ENCODE measurements at regions not wholly inside any gene's neighbourhood (a gene's known extent, or its start where the extent isn't known, plus 50 kb on each side); places are given as distances from the start of the nearest gene placed in this dataset.

DNA sequence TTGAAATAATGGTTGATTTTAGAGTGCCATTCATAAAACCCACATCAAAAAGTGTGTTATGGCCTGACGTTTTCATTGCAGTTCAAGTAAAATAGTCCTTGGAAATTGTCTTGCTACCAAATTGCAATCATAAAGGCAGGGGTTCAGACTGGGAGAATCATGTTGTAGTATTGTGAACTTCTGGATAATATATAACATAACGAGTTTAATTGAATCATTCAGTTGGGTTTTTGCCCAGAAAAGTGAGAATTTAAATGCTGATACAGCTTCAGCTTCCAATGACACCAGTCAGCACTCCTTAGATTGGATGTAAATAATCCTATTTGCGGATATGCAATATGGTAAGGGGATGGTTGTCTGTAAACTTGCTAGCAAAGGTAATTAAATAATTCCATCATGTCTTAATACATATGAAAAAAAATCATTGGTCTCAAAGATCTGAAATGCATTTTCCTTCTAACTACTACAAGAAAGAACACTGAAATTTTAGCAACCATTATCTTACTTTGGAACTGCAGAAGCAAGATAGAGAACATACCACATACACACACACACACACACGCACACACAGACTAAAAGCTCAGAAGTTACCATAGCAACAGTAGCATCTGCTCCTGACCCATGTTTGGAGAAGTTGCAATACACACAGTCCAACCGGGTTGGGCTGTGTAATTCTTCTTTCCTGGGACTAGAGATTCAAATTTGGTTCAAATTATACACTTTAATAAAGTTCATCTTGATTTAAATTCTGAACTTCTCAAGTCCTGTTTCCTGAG, 686.2 kb upstream of the NR2F2 start:
- DNase-seq (ENCODE audit: insufficient read length, low spot score) = no peak
- TF ChIP-seq POLR2A (IDR thresholded peaks at IDR 0.05; ENCODE audit: low read depth, low read length) = no peak
- FAIRE-seq = no peak

DNA sequence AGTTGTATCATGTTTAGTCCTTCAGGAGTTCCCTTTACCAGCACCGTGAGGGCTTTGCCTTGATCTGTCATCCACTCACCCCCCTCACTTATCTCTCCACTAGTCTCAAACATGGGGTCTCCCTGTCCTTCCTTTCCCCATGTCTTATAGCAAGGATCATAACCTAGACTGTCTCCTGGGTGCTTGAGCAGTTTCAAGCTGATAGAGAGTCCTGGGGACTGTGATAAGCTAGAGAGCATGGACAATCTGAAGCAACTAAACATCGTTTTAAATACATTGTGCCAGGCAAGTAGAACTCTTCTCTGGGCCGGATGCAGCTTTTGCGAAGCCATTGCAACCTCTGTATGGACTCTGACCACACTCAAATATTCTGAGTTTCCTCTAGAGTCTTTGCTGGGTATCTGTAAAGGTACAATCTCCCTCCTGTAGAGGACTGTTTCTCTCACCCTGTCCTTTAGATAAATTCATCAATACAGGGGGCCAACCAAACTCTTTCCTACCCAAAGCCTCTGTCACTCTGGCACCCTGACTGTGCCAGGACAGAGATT, 684.6 kb upstream of the NR2F2 start:
- no peak for TF ChIP-seq POLR2A (IDR thresholded peaks at IDR 0.05; ENCODE audit: low read depth, low read length)
- DNase-seq (ENCODE audit: insufficient read length, low spot score) = no peak
- FAIRE-seq = no peak

DNA sequence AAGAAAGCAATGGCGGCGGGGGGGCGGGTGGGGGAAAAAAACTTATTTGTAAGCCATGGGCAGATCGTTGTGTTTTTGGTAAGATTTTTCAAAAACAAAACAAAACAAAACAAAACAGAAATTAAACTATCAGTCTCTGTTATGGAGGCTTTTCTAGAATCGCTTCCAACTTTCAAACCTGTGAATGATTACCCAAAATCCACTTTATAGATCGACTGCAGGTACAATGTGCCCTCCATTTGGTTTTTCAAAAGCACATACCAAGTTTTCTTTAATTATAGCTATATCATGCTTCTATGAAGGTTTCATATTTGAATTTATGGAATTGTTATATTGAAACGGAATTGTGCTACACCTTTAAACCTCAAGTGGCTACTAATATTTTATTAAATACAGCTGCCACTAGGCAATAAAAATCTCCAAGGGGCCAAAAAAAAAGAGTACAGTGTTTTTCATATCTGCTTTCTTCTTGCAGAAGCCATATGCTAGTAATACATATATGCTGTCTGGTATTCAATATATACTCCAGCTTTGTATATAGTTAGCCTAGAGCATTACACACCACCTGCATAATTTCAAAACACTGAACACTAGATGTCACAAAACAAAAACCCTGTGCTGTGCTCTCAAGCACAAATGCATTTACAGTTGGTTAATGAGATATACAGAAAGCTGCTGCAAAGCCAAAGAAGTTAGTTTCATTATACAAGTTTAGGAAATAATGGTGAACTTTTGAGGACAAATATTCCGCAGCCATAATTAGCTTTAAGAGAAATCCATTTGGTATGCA, 683.8 kb upstream of the NR2F2 start:
- no peak for TF ChIP-seq POLR2A (IDR thresholded peaks at IDR 0.05; ENCODE audit: low read depth, low read length)
- DNase-seq (ENCODE audit: insufficient read length, low spot score) (no peak), FAIRE-seq (no peak)

DNA sequence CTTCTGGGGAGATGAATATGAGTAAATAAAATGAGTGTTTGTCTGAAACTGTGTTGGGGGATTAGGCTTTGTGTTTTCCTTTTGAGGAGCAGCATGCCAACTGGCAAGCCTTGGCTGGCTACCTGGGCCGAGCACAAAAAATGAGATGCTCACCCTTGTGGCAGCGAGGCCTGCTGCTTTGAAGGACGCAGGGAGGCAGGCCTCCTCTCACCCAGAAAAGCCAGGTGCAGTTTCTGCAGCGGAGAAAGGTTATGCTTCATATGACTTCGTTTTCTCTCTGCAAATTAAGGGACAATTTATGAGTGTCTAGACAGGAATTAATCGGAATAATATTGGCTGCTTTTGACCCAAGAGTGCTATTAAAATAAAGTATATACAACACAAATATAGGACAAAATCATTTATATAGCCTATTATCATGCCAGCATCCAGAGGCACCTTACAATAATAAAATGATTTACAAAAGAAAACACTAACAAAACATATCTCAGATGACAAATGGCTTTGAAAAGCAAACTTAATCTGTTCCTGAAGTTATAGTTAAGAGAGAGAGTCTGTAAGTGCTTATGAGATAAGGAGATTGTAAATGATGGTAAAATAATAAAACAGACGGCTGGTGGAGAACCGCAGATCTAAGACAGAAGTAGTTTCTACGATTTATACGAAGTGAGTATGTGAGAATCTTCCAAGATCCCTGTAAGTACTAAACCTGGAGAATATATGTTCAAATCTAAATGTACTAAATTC, 682.8 kb upstream of the NR2F2 start:
- DNase-seq (ENCODE audit: insufficient read length, low spot score) = no peak
- TF ChIP-seq POLR2A (IDR thresholded peaks at IDR 0.05; ENCODE audit: low read depth, low read length) = no peak
- FAIRE-seq = no peak

DNA sequence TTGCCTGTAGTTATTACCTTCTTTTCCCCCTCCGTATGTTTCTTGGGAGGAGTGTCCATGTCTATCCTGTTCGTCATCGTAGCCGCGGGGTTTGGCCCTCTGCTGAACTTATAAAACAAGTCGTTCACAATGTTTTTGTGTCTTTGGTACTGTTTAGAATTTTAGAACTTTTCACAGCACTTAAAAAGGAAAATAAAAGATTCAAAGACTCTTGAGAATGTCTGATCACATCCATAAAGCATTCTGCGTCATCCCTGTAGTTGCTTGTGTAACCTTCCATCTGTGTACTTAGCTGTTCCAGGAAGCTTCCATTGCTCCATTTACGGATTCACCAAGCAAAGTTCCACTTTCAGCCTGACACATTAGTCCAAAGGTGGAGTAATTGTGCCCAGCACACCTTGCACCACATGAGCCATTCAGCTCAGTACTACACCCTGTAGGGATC, 677.1 kb upstream of the NR2F2 start:
- DNase-seq (ENCODE audit: insufficient read length, low spot score) (no peak), FAIRE-seq (no peak)
- no peak for TF ChIP-seq POLR2A (IDR thresholded peaks at IDR 0.05; ENCODE audit: low read depth, low read length)

DNA sequence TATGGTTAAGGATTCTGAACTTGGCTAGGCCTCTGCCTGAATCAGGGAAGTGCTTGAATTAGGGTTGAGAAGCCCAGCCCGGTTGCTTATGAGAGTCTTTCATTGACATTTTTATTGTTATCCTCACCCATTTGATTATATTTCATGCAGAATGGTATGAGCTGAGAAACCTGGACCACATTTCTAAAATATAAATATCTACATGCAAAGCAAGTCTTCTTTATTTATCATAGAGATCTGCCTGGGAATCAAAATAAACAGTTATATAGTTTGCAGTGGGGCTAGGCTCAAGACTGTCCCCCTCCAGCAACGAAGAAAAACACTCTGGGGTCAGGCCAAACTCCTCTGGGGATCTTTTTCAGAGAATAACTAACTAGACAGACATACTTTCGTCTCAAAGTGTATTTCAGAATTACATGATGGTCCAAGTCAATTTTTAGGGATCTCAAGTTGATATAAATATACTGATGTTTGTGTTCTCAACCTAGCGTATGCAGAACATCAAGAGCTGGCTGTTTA, 675.4 kb upstream of the NR2F2 start:
- no peak for TF ChIP-seq POLR2A (IDR thresholded peaks at IDR 0.05; ENCODE audit: low read depth, low read length)
- no peak for DNase-seq (ENCODE audit: insufficient read length, low spot score)
- FAIRE-seq = no peak

DNA sequence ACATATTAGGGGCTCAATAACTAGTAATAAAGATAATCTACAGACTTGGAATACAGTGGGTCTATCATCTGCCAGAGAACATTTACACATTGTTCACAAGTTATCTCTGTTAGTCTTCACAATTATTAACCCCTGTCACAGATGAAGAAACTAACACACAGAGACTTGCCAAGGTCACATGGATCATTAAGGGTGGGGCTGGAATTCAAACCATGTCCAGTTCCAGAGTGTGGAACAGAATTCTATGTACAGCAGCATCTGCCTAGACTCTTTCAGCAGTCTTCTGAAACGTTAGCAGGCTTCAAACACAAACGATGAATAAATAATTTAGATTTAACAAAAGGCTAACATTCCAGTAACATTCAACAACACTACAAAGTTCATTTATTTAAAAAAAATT, 673.9 kb upstream of the NR2F2 start:
- TF ChIP-seq POLR2A (IDR thresholded peaks at IDR 0.05; ENCODE audit: low read depth, low read length) = no peak
- FAIRE-seq (no peak), DNase-seq (ENCODE audit: insufficient read length, low spot score) (no peak)

DNA sequence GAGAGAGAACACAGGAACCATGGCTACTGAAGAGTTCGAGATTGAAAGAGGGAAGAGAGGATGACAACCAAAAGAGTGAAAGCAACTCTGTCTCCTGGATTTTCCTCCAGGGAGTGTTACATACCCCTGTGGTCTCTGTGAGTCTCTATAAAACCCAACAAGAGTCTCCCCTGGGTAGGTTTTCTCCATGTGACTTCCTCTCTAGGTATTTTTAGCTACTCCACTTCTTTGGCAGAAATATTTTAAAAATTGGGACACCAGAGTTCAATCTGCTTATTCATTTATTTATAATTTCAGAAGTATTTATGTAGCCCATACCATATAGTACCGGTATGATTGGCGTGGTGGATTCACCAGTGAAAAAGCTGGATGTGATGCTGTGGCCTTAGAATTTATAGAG, 671.7 kb upstream of the NR2F2 start:
- DNase-seq (ENCODE audit: insufficient read length, low spot score) (no peak), FAIRE-seq (no peak)
- TF ChIP-seq POLR2A (IDR thresholded peaks at IDR 0.05; ENCODE audit: low read depth, low read length) = no peak

DNA sequence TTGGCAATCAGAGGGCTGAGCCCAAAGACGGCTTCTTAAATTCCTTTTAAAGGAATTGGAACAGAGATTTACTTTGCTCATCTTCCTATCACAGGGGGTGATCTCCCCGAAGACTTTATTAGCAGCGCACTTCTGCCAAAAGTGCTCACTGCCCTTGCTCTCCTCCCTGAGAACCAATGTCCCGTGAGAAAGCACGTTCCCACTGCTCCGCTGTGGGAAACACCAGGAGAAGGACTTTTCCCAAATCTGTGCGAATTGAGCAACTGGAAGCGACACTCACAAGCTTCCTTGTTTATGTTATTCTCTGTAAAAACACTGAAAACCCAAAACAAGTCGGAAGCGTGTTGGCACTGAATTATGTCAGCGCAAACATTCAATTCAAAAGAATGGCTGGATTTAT, 670.8 kb upstream of the NR2F2 start:
- FAIRE-seq = no peak
- TF ChIP-seq POLR2A (IDR thresholded peaks at IDR 0.05; ENCODE audit: low read depth, low read length) = no peak
- no peak for DNase-seq (ENCODE audit: insufficient read length, low spot score)

DNA sequence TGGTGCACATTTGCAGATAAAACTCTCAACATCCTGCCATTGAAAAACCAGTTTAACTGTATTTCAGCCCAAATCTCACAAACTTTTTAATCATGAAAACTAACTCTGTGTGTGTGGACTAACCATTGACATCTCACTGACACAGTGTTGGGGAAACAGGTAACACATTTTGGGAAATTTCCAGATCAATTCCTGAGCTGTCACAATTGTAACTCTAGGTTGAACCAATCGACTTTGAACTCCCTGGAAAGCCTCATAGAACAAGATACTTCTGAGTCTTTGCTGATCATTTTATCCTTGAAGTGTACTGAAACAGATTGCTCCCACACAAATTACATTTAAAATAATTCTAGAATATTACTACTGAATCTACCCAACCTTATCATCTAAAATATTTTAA, 667.9 kb upstream of the NR2F2 start:
- FAIRE-seq = no peak
- DNase-seq (ENCODE audit: insufficient read length, low spot score) = no peak
- TF ChIP-seq POLR2A (IDR thresholded peaks at IDR 0.05; ENCODE audit: low read depth, low read length) = no peak

DNA sequence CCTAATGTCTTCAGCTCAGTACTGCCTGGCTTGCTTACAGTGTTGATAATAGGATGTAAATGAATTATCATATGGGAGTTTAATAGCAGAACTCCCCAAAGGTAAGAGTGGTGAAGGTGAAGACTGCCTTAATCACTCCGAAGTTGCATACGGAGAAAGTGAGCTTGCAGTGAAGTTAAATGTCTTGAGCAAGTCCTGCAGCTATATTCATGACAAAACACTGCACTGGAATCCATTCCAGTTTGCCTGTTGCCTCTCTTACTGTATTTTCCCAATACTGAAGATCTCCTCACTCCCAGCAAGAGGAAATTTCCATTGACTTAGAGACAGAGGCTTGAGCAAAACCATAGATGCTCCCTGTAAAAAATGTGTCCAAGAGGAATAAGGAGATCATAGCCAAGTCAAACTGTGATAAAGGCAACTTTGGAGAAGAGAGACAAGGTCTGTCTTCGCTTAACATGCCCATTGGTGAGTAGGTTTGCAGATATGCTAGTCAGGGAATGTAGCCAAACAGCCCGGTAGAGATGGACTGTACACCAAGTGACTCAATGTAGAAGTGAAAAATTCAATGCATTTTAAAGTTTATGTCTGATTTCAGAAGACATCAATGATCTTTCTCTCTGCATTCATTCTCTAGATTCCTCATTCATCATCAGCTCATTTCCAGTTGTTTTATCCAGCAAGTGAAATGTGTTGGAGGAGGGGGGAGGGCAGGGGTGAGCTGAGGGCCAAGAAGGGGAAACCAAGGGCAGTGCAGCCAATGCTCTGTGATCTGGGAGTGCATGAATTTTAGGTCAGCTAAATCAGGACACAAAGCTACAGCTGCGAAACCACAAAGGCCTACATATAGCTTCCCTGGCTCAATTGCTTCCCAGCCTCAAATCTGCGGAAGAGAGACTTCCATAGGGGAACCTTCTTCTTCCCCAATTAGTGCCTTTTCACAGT, 667.1 kb upstream of the NR2F2 start:
- no peak for TF ChIP-seq POLR2A (IDR thresholded peaks at IDR 0.05; ENCODE audit: low read depth, low read length)
- FAIRE-seq (no peak), DNase-seq (ENCODE audit: insufficient read length, low spot score) (no peak)

DNA sequence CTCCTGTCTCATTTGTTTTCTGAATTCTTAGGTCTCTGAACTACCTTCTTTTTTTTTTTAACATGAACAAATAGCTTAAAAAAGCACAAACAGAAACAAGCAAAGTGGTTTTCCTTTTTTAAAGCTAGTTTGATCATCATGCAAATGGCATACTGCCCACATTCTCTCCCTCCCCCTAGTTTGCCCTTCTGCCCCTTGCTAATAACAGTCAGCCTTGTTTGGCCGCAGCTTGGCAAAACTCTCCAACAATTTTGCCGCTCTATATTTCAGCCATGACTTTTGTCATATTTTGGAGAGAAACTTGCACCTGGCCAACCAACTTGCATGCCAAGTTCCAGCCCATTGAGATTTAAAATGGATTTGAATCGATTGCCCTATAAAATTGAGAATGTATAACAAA, 666.0 kb upstream of the NR2F2 start:
- DNase-seq (ENCODE audit: insufficient read length, low spot score) = no peak
- no peak for TF ChIP-seq POLR2A (IDR thresholded peaks at IDR 0.05; ENCODE audit: low read depth, low read length)
- no peak for FAIRE-seq
